Left ventricle myocardium inferior (tissue), 1 donor: ENCODE measurements at regions not wholly inside any gene's neighbourhood (a gene's known extent, or its start where the extent isn't known, plus 50 kb on each side); places are given as distances from the start of the nearest gene placed in this dataset.

ENCODE experiments used
- DNase-seq: peaks from one replicate; pipeline ENCODE4 v3.0.0-alpha.2; 2020
- H3K27ac ChIP-seq: fragments of 200-600 bp; replicated peaks from 2 replicates; pipeline ENCODE4 v1.8.0; 2021
- H3K27me3 ChIP-seq: fragments of 200-600 bp; 2 replicates; pipeline ENCODE4 v1.8.0; 2021; ENCODE audit warnings: low read depth
- H3K36me3 ChIP-seq: fragments of 200-600 bp; 2 replicates; pipeline ENCODE4 v1.8.0; 2021
- H3K4me1 ChIP-seq: fragments of 200-600 bp; 2 replicates; pipeline ENCODE4 v1.8.0; 2021
- H3K4me3 ChIP-seq: fragments of 200-600 bp; 2 replicates; pipeline ENCODE4 v1.8.0; 2021; ENCODE audit warnings: mild to moderate bottlenecking, moderate library complexity
- H3K9me3 ChIP-seq: fragments of 200-600 bp; replicated peaks from 2 replicates; pipeline ENCODE4 v1.8.0; 2021
- intact Hi-C: fragments of 100-400 bp; cut with micrococcal nuclease; formaldehyde crosslinking; loops from one replicate; pipeline ENCODE4 v1.11.0; 2022
- TF ChIP-seq, protein P1 (sequence below): fragments of 200-600 bp; IDR thresholded peaks from 2 replicates; pipeline ENCODE4 v1.8.0; 2021; ENCODE audit warnings: antibody characterized with exemption, mild to moderate bottlenecking, borderline replicate concordance
- donor health status: DM: no; HTN: yes; CAD: no; lungs with severe emphysema.

DNA sequence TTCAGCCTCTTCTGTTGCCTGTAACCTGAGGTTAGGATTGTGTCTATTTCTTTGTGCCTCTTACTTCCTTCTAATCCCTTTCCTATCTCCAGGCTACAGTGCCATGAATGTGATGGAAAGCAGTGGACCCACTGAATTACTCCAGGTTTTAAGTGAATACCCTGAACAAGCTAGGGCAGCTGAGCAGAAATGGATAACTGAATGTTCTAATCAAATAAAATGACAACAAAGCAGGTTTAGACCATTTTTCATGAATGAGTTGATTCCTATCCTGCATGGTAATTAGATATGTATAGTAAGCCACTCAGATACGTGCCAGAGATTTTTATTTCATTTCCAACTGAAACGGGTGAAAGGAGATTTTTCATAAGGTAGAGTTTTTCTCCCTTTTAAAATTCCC lies 127.5 kb upstream of the ZP4 start:
- Histone ChIP-seq H3K4me3 (no peak overlapping the region), H3K27ac (no peak overlapping the region), H3K27me3 (no peaks in the 10 kb centered on the region), H3K4me1 (no peaks in the 10 kb centered on the region), H3K9me3 (peaks cover 12% of the 10 kb centered on the region), H3K36me3 (no peaks in the 10 kb centered on the region)
- TF ChIP-seq, protein P1, sequence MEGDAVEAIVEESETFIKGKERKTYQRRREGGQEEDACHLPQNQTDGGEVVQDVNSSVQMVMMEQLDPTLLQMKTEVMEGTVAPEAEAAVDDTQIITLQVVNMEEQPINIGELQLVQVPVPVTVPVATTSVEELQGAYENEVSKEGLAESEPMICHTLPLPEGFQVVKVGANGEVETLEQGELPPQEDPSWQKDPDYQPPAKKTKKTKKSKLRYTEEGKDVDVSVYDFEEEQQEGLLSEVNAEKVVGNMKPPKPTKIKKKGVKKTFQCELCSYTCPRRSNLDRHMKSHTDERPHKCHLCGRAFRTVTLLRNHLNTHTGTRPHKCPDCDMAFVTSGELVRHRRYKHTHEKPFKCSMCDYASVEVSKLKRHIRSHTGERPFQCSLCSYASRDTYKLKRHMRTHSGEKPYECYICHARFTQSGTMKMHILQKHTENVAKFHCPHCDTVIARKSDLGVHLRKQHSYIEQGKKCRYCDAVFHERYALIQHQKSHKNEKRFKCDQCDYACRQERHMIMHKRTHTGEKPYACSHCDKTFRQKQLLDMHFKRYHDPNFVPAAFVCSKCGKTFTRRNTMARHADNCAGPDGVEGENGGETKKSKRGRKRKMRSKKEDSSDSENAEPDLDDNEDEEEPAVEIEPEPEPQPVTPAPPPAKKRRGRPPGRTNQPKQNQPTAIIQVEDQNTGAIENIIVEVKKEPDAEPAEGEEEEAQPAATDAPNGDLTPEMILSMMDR, result no peak
- no peak for DNase-seq
- intact Hi-C loops, result no loop called here

DNA sequence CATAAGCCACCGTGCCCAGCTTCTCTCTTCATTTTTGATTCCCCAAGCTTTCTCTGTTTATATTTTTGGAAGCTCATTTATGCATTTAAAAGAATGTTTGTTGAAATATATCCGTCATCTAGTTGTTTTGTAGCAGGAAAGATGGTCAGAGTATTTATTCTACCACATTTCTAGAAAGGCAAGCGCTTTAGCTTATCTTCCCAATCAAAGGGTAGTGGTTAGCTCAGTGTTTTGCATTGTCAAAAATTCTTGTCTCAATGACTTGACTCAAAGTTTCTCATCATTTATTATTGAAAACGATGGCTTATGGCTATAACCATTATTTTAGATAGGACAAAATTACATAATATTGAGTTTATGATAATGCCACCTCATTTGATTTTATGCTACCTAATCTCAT lies 116.1 kb upstream of the ZP4 start:
- DNase-seq, result no peak
- H3K9me3 ChIP-seq, result peaks cover 16% of the 10 kb centered on the region
- no peaks in the 10 kb centered on the region for H3K27me3 ChIP-seq
- H3K4me1 ChIP-seq, result no peaks in the 10 kb centered on the region
- TF ChIP-seq, protein P1, result no peak
- no peak overlapping the region for H3K27ac ChIP-seq
- intact Hi-C loops, result no loop called here
- H3K36me3 ChIP-seq, result no peaks in the 10 kb centered on the region
- no peak overlapping the region for H3K4me3 ChIP-seq

GRCh38 chr1:238005116-238005515 lies 114.4 kb upstream of the ZP4 start:
- Histone ChIP-seq H3K36me3 (no peaks in the 10 kb centered on the region), H3K27ac (no peak overlapping the region), H3K4me1 (no peaks in the 10 kb centered on the region), H3K4me3 (no peak overlapping the region), H3K27me3 (no peaks in the 10 kb centered on the region), H3K9me3 (peaks cover 16% of the 10 kb centered on the region)
- intact Hi-C loops, result no loop called here
- no peak for DNase-seq
- TF ChIP-seq, protein P1, result no peak

GRCh38 chr1:238001818-238002217 lies 111.1 kb upstream of the ZP4 start:
- TF ChIP-seq, protein P1, result no peak
- H3K4me3 ChIP-seq, result no peak overlapping the region
- no peaks in the 10 kb centered on the region for H3K27me3 ChIP-seq
- no peak overlapping the region for H3K27ac ChIP-seq
- no peaks in the 10 kb centered on the region for H3K4me1 ChIP-seq
- H3K9me3 ChIP-seq, result peaks cover 16% of the 10 kb centered on the region
- H3K36me3 ChIP-seq, result no peaks in the 10 kb centered on the region
- DNase-seq, result no peak
- intact Hi-C loops, result no loop called here

- TF ChIP-seq, protein P1, result no peak
- intact Hi-C loops, result no loop called here
- DNase-seq, result no peak
- Histone ChIP-seq H3K4me3 (no peak overlapping the region), H3K27me3 (no peaks in the 10 kb centered on the region), H3K9me3 (peaks cover 16% of the 10 kb centered on the region), H3K36me3 (no peaks in the 10 kb centered on the region), H3K27ac (no peak overlapping the region), H3K4me1 (no peaks in the 10 kb centered on the region)
These were observed 108.8 kb upstream of the ZP4 start for GRCh38 chr1:237999426-238000052.
